ENCODE measurements at regions not wholly inside any gene's neighbourhood (a gene's known extent, or its start where the extent isn't known, plus 50 kb on each side); places are given as distances from the start of the nearest gene placed in this dataset.
"Not testable (repeated sequence)": the region's sequence is repeated elsewhere in the genome, so short reads cannot be mapped to it uniquely, and the experiment has no call there.

- peak; percentile 15 for DNase-seq (ENCODE audit: low read depth)
- TF ChIP-seq CTCF (IDR thresholded peaks at IDR 0.05; ENCODE audit: low read depth, low read length, missing control alignments) = no peak
- H3K4me3 ChIP-seq (ENCODE audit: low read depth, low read length) = no peak overlapping the region
Observed at GRCh38 chr10:90051474-90051873, 350.1 kb downstream of the KIF20B start.

GRCh38 chr10:90062786-90063185 is 361.4 kb downstream of the KIF20B start:
- TF ChIP-seq CTCF (IDR thresholded peaks at IDR 0.05; ENCODE audit: low read depth, low read length, missing control alignments) = no peak
- no peak overlapping the region for H3K4me3 ChIP-seq (ENCODE audit: low read depth, low read length)
- DNase-seq (ENCODE audit: low read depth) = no peak

- H3K4me3 ChIP-seq (ENCODE audit: low read depth, low read length) = no peak overlapping the region
- TF ChIP-seq CTCF (IDR thresholded peaks at IDR 0.05; ENCODE audit: low read depth, low read length, missing control alignments) = no peak
- DNase-seq (ENCODE audit: low read depth) = no peak
Observed at GRCh38 chr10:90064295-90064694, 362.9 kb downstream of the KIF20B start.

GRCh38 chr10:90066435-90066834 is 365.0 kb downstream of the KIF20B start:
- TF ChIP-seq CTCF (IDR thresholded peaks at IDR 0.05; ENCODE audit: low read depth, low read length, missing control alignments) = no peak
- H3K4me3 ChIP-seq (ENCODE audit: low read depth, low read length) = no peak overlapping the region
- DNase-seq (ENCODE audit: low read depth) = no peak

GRCh38 chr10:90075995-90076394 is 374.6 kb downstream of the KIF20B start:
- DNase-seq (ENCODE audit: low read depth) = no peak
- no peak for TF ChIP-seq CTCF (IDR thresholded peaks at IDR 0.05; ENCODE audit: low read depth, low read length, missing control alignments)
- no peak overlapping the region for H3K4me3 ChIP-seq (ENCODE audit: low read depth, low read length)

- H3K4me3 ChIP-seq (ENCODE audit: low read depth, low read length) = no peak overlapping the region
- no peak for TF ChIP-seq CTCF (IDR thresholded peaks at IDR 0.05; ENCODE audit: low read depth, low read length, missing control alignments)
- no peak for DNase-seq (ENCODE audit: low read depth)
Observed at GRCh38 chr10:90079819-90080218, 378.4 kb downstream of the KIF20B start.

GRCh38 chr10:90086606-90087190 is 385.3 kb downstream of the KIF20B start:
- not testable (repeated sequence) for H3K4me3 ChIP-seq (ENCODE audit: low read depth, low read length); DNase-seq (ENCODE audit: low read depth)

Measured in GM12864 (cell line).